ENCODE measurements at regions not wholly inside any gene's neighbourhood (a gene's known extent, or its start where the extent isn't known, plus 50 kb on each side); places are given as distances from the start of the nearest gene placed in this dataset.

DNA sequence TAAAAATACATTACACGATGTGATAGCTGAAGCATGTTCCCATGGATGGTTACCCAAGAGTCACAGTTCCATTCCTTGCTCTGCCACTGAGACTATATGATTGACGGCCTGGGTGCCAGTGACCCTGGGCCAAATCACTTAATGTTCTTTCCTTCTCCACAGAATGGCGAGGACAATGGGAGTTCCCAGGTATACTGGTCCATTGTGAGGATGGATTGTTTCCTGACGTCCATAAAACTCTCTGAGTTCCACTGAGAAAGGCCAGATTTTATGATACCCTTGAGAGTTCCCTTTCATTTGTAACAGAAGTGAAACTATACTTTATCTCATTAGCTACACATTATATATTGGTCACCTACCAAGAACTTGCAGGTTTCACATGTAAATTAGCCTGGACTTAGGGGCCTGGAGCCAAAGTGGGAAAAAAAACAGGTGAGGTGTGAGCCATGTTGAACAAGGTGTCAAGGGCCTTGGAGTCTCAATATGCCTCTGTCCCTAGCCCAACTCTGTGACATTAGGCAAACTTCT lies 502.2 kb upstream of the DAB1 start:
- no peaks in the 10 kb centered on the region for H3K36me3 ChIP-seq (ENCODE audit: control insufficient read depth, insufficient read depth, low read length)

GRCh38 chr1:57925226-57925625 lies 501.4 kb upstream of the DAB1 start:
- Histone ChIP-seq H3K36me3 (ENCODE audit: control insufficient read depth, insufficient read depth, low read length) (no peaks in the 10 kb centered on the region), H3K4me3 (ENCODE audit: low read length) (no peak overlapping the region), H3K27ac (ENCODE audit: low read length) (no peak overlapping the region), H3K27me3 (ENCODE audit: control insufficient read depth, insufficient read depth, low read length) (no peaks in the 10 kb centered on the region), H3K4me1 (ENCODE audit: control insufficient read depth, insufficient read depth, low read length) (no peaks in the 10 kb centered on the region; the same call in 1 of the 2 replicates), H3K9me3 (ENCODE audit: control insufficient read depth, insufficient read depth, low read length) (no peaks in the 10 kb centered on the region)
- WGBS (ENCODE audit: insufficient coverage, insufficient read length) = no CpG with 5 or more reads among the region's 2 CpGs
- DNase-seq (ENCODE audit: low read depth, low spot score) = no peak

More for the DNA sequence above, 502.2 kb upstream of the DAB1 start:
- no peak for DNase-seq (ENCODE audit: low read depth, low spot score)
- H3K9me3 ChIP-seq (ENCODE audit: control insufficient read depth, insufficient read depth, low read length) = no peaks in the 10 kb centered on the region
- H3K4me3 ChIP-seq (ENCODE audit: low read length) = no peak overlapping the region
- no CpG with 5 or more reads among the region's 4 CpGs for WGBS (ENCODE audit: insufficient coverage, insufficient read length)
- no peaks in the 10 kb centered on the region for H3K27me3 ChIP-seq (ENCODE audit: control insufficient read depth, insufficient read depth, low read length)
- no peak overlapping the region for H3K27ac ChIP-seq (ENCODE audit: low read length)
- H3K4me1 ChIP-seq (ENCODE audit: control insufficient read depth, insufficient read depth, low read length) = no peaks in the 10 kb centered on the region; the same call in 1 of the 2 replicates

- H3K4me1 ChIP-seq (ENCODE audit: control insufficient read depth, insufficient read depth, low read length) = no peaks in the 10 kb centered on the region; the same call in 1 of the 2 replicates
- no peaks in the 10 kb centered on the region for H3K36me3 ChIP-seq (ENCODE audit: control insufficient read depth, insufficient read depth, low read length)
- no peaks in the 10 kb centered on the region for H3K9me3 ChIP-seq (ENCODE audit: control insufficient read depth, insufficient read depth, low read length)
- H3K27ac ChIP-seq (ENCODE audit: low read length) = no peak overlapping the region
- no peak for DNase-seq (ENCODE audit: low read depth, low spot score)
- no peaks in the 10 kb centered on the region for H3K27me3 ChIP-seq (ENCODE audit: control insufficient read depth, insufficient read depth, low read length)
- no peak overlapping the region for H3K4me3 ChIP-seq (ENCODE audit: low read length)
Observed at GRCh38 chr1:57922130-57922529, 498.3 kb upstream of the DAB1 start.

DNA sequence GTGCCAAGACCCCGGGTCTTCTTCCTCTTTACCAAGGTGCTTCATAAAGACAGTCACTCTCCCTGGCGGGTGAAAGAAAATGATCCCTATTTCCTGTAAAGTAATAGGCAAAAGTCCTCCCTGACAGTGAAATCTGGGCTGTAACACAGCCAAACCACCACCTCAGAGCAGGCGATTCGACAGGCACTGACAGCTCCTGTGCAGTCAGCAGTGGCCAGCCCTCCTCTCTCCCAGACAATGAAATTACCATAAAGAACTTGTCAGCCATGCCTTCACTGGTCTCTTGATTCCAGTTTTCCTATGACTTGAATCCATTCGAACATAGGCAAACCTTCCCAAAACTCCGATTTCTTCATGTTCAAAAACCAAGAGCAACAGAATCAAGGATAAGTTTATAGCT lies 492.2 kb upstream of the DAB1 start:
- H3K27me3 ChIP-seq (ENCODE audit: control insufficient read depth, insufficient read depth, low read length) = no peaks in the 10 kb centered on the region
- no peaks in the 10 kb centered on the region for H3K9me3 ChIP-seq (ENCODE audit: control insufficient read depth, insufficient read depth, low read length)
- DNase-seq (ENCODE audit: low read depth, low spot score) = no peak
- no peak overlapping the region for H3K4me3 ChIP-seq (ENCODE audit: low read length)
- no peaks in the 10 kb centered on the region for H3K4me1 ChIP-seq (ENCODE audit: control insufficient read depth, insufficient read depth, low read length)
- no CpG with 5 or more reads among the region's 6 CpGs for WGBS (ENCODE audit: insufficient coverage, insufficient read length)
- H3K36me3 ChIP-seq (ENCODE audit: control insufficient read depth, insufficient read depth, low read length) = no peaks in the 10 kb centered on the region
- no peak overlapping the region for H3K27ac ChIP-seq (ENCODE audit: low read length)

GRCh38 chr1:57911427-57911826 lies 487.6 kb upstream of the DAB1 start:
- Histone ChIP-seq H3K9me3 (ENCODE audit: control insufficient read depth, insufficient read depth, low read length) (no peaks in the 10 kb centered on the region), H3K4me1 (ENCODE audit: control insufficient read depth, insufficient read depth, low read length) (no peaks in the 10 kb centered on the region), H3K36me3 (ENCODE audit: control insufficient read depth, insufficient read depth, low read length) (no peaks in the 10 kb centered on the region), H3K27me3 (ENCODE audit: control insufficient read depth, insufficient read depth, low read length) (no peaks in the 10 kb centered on the region), H3K4me3 (ENCODE audit: low read length) (no peak overlapping the region), H3K27ac (ENCODE audit: low read length) (no peak overlapping the region)
- no CpG with 5 or more reads among the region's 4 CpGs for WGBS (ENCODE audit: insufficient coverage, insufficient read length)
- DNase-seq (ENCODE audit: low read depth, low spot score) = no peak

GRCh38 chr1:57910782-57911181 lies 486.9 kb upstream of the DAB1 start:
- no peak for DNase-seq (ENCODE audit: low read depth, low spot score)
- Histone ChIP-seq H3K4me3 (ENCODE audit: low read length) (no peak overlapping the region), H3K27me3 (ENCODE audit: control insufficient read depth, insufficient read depth, low read length) (0 out of 2 replicates have a peak, but pooled peaks cover 1% of the 10 kb centered on the region), H3K27ac (ENCODE audit: low read length) (no peak overlapping the region), H3K9me3 (ENCODE audit: control insufficient read depth, insufficient read depth, low read length) (no peaks in the 10 kb centered on the region), H3K4me1 (ENCODE audit: control insufficient read depth, insufficient read depth, low read length) (no peaks in the 10 kb centered on the region), H3K36me3 (ENCODE audit: control insufficient read depth, insufficient read depth, low read length) (no peaks in the 10 kb centered on the region)
- WGBS (ENCODE audit: insufficient coverage, insufficient read length) = no CpG with 5 or more reads among the region's 2 CpGs

GRCh38 chr1:57910305-57910704 lies 486.4 kb upstream of the DAB1 start:
- Histone ChIP-seq H3K4me1 (ENCODE audit: control insufficient read depth, insufficient read depth, low read length) (no peaks in the 10 kb centered on the region), H3K9me3 (ENCODE audit: control insufficient read depth, insufficient read depth, low read length) (no peaks in the 10 kb centered on the region), H3K4me3 (ENCODE audit: low read length) (no peak overlapping the region), H3K36me3 (ENCODE audit: control insufficient read depth, insufficient read depth, low read length) (no peaks in the 10 kb centered on the region), H3K27ac (ENCODE audit: low read length) (no peak overlapping the region), H3K27me3 (ENCODE audit: control insufficient read depth, insufficient read depth, low read length) (0 out of 2 replicates have a peak, but pooled peaks cover 1% of the 10 kb centered on the region)
- no CpG with 5 or more reads among the region's 7 CpGs for WGBS (ENCODE audit: insufficient coverage, insufficient read length)
- no peak for DNase-seq (ENCODE audit: low read depth, low spot score)

- H3K4me3 ChIP-seq (ENCODE audit: low read length) = no peak overlapping the region
- H3K9me3 ChIP-seq (ENCODE audit: control insufficient read depth, insufficient read depth, low read length) = no peaks in the 10 kb centered on the region
- H3K27me3 ChIP-seq (ENCODE audit: control insufficient read depth, insufficient read depth, low read length) = peaks cover 1% of the 10 kb centered on the region; the same call in 1 of the 2 replicates
- no peaks in the 10 kb centered on the region for H3K4me1 ChIP-seq (ENCODE audit: control insufficient read depth, insufficient read depth, low read length)
- no peaks in the 10 kb centered on the region for H3K36me3 ChIP-seq (ENCODE audit: control insufficient read depth, insufficient read depth, low read length)
- DNase-seq (ENCODE audit: low read depth, low spot score) = no peak
- no peak overlapping the region for H3K27ac ChIP-seq (ENCODE audit: low read length)
- no CpG with 5 or more reads among the region's 6 CpGs for WGBS (ENCODE audit: insufficient coverage, insufficient read length)
Observed at GRCh38 chr1:57908147-57908890, 484.5 kb upstream of the DAB1 start.

DNA sequence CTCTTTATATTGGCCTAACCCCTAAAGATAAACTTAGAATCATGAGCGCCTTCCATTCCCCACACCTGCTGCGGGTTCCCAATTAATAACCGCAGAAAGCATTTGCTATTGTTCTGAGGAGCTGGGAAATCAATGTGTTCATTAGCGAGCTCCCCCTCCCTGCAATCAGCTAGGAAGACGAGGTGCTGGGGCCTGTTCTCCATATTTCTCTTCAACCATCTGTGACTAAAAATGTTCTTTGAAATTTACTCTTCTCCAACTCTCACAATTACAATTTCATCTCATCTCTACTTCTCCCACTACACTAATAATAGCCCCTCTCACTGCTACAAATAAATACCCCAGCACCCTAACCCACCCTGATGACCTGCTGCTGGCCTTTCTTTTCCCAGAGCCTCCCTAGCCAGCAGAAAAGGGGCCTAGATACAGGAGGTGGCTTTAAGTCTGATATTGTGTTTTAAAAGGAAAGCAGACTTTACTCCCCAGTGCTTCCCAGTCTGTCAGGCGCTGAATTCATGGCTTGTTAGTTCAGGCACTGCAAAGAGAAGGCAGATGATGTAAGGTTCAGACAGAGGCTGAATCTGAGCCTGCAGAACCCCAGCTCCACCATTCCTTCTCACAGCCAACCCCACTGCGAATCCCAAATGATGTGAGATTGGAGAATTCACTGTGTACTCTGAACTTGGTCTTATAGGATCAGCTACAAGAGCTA lies 477.5 kb upstream of the DAB1 start:
- Histone ChIP-seq H3K36me3 (ENCODE audit: control insufficient read depth, insufficient read depth, low read length) (no peaks in the 10 kb centered on the region), H3K4me3 (ENCODE audit: low read length) (no peak overlapping the region), H3K9me3 (ENCODE audit: control insufficient read depth, insufficient read depth, low read length) (no peaks in the 10 kb centered on the region), H3K4me1 (ENCODE audit: control insufficient read depth, insufficient read depth, low read length) (peaks cover 2% of the 10 kb centered on the region; the same call in 1 of the 2 replicates), H3K27ac (ENCODE audit: low read length) (no peak overlapping the region), H3K27me3 (ENCODE audit: control insufficient read depth, insufficient read depth, low read length) (peaks cover 1% of the 10 kb centered on the region; the same call in 1 of the 2 replicates)
- DNase-seq (ENCODE audit: low read depth, low spot score) = no peak
- WGBS (ENCODE audit: insufficient coverage, insufficient read length) = no CpG with 5 or more reads among the region's 7 CpGs

DNA sequence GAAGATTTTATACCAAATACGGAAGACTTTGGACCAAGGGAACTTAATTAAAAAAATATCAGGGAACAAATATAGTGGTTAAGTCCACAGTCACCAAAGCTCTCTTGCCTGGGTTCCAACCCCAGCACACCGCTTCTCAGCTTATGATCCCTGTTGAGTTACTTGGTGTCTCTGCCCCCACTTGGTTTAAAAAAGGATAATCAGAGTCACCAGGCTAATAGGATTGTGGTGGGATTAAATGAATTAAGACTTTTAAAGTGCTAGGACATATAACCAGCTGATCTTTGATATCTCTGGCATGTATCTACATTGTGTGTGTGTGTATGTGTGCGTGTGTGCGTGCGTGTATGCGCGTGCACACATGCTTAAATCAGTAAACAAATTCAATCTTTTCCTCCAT lies 474.7 kb upstream of the DAB1 start:
- no peaks in the 10 kb centered on the region for H3K27me3 ChIP-seq (ENCODE audit: control insufficient read depth, insufficient read depth, low read length)
- no CpG with 5 or more reads among the region's 7 CpGs for WGBS (ENCODE audit: insufficient coverage, insufficient read length)
- H3K4me1 ChIP-seq (ENCODE audit: control insufficient read depth, insufficient read depth, low read length) = peaks cover 7% of the 10 kb centered on the region; the same call in 1 of the 2 replicates
- H3K36me3 ChIP-seq (ENCODE audit: control insufficient read depth, insufficient read depth, low read length) = no peaks in the 10 kb centered on the region
- H3K9me3 ChIP-seq (ENCODE audit: control insufficient read depth, insufficient read depth, low read length) = no peaks in the 10 kb centered on the region
- H3K27ac ChIP-seq (ENCODE audit: low read length) = no peak overlapping the region
- DNase-seq (ENCODE audit: low read depth, low spot score) = no peak
- H3K4me3 ChIP-seq (ENCODE audit: low read length) = no peak overlapping the region

Data from iPS DF 6.9 (cell line).